H1 (cell line): ENCODE measurements at regions not wholly inside any gene's neighbourhood (a gene's known extent, or its start where the extent isn't known, plus 50 kb on each side); places are given as distances from the start of the nearest gene placed in this dataset.

Experiments
- BCL11A ChIP-seq, 2 experiments: IDR thresholded peaks; one replicate each; pipeline ENCODE4 v1.6.1; 2011; ENCODE audit warnings: low read depth in 2 of 2, low read length in 2 of 2, mild to moderate bottlenecking in 2 of 2
- CTCF ChIP-seq, 3 experiments: IDR thresholded peaks; 1 replicate in 2 of 3; 2 replicates in 1 of 3; pipeline versions ENCODE4 v1.5.1 to v1.6.1; 2011; ENCODE audit warnings: low read length in 3 of 3, mild to moderate bottlenecking in 3 of 3, inconsistent platforms in 2 of 3, low read depth in 1 of 3, moderate library complexity in 1 of 3; ENCODE audit not compliant: insufficient read depth in 1 of 3; ENCODE audit errors: control extremely low read depth in 1 of 3
- JUND ChIP-seq: IDR thresholded peaks from 2 replicates; pipeline ENCODE4 v1.6.1; 2011; ENCODE audit warnings: mild to moderate bottlenecking, improper control_type of control experiment, low read length
- KDM5A ChIP-seq: fragments of 200-600 bp; IDR thresholded peaks from 2 replicates; pipeline ENCODE4 v1.7.1; 2012; ENCODE audit warnings: mild to moderate bottlenecking, low read length, inconsistent platforms, mixed read lengths
- MAFK ChIP-seq: IDR thresholded peaks from 2 replicates; pipeline ENCODE4 v1.6.1; 2012; ENCODE audit warnings: low read depth, mild to moderate bottlenecking, improper control_type of control experiment, low read length
- MAX ChIP-seq: IDR thresholded peaks from 2 replicates; pipeline ENCODE4 v1.6.1; 2012; ENCODE audit warnings: inconsistent platforms

GRCh38 chr6:71531841-71532240, 243.2 kb downstream of the OGFRL1 start (continued):
- TF ChIP-seq BCL11A (IDR thresholded peaks at IDR 0.05; ENCODE audit: low read depth in 2 of 2, low read length in 2 of 2) (no peak), JUND (no peak), MAX (no peak), CTCF (IDR thresholded peaks at IDR 0.05; ENCODE audit: control extremely low read depth in 1 of 3, insufficient read depth in 1 of 3, low read depth in 1 of 3, low read length in 3 of 3) (no peak), MAFK (no peak), KDM5A (no peak)
